ENCODE measurements at regions not wholly inside any gene's neighbourhood (a gene's known extent, or its start where the extent isn't known, plus 50 kb on each side); places are given as distances from the start of the nearest gene placed in this dataset.

GRCh38 chr12:131471946-131472732, 238.8 kb upstream of the SFSWAP start:
- TF ChIP-seq CTCF (conservative IDR thresholded peaks at IDR 0.05) = no peak
- no peak for TF ChIP-seq ZFX (IDR thresholded peaks at IDR 0.05)
